ENCODE measurements at regions not wholly inside any gene's neighbourhood (a gene's known extent, or its start where the extent isn't known, plus 50 kb on each side); places are given as distances from the start of the nearest gene placed in this dataset.

DNA sequence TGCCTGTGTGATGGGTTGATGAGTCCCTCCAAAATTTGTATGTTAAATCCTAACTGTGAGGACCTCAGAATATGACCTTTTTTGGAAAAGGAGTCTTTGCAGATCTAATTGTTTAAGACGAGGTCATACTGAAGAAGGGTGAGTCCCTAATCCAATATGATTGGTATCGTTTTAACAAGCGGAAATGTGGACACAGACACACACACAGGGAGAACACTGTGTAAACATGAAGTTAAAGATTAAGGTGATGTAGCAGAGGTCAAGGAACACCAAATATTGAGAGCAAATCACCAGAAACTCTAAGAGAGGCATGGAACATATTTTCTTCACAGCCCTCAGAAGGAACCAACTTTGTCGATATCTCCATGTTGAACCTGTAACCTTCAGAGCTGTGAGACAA is 1106.7 kb downstream of the SLC6A15 start:
- Histone ChIP-seq H3K79me2 (ENCODE audit: insufficient read depth, low read length) (no peaks in the 10 kb centered on the region), H4K20me1 (ENCODE audit: insufficient read depth, low read length) (no peaks in the 10 kb centered on the region), H3K9ac (ENCODE audit: low read length) (no peak overlapping the region), H3K27ac (ENCODE audit: low read depth, low read length) (no peak overlapping the region), H3K4me3 (ENCODE audit: insufficient read depth, low read depth, low read length) (no peak overlapping the region), H3K9me3 (ENCODE audit: insufficient read depth, low read depth, low read length) (no peaks in the 10 kb centered on the region), H3K27me3 (ENCODE audit: insufficient read depth, low read length) (no peaks in the 10 kb centered on the region), H3K36me3 (ENCODE audit: insufficient read depth, low read length) (no peaks in the 10 kb centered on the region), H3K4me1 (ENCODE audit: insufficient read depth, low read length) (no peaks in the 10 kb centered on the region), H2AFZ (ENCODE audit: low read depth, low read length) (no peak overlapping the region), H3K4me2 (ENCODE audit: low read length) (no peak overlapping the region)
- H3K27me3 Mint-ChIP-seq (ENCODE audit: low read depth, unreplicated experiment), result no peaks in the 10 kb centered on the region
- H3K4me1 Mint-ChIP-seq (ENCODE audit: low read depth, unreplicated experiment), result no peaks in the 10 kb centered on the region
- no peak overlapping the region for H3K27ac Mint-ChIP-seq (ENCODE audit: unreplicated experiment)
- no peak overlapping the region for H3K4me3 Mint-ChIP-seq (ENCODE audit: unreplicated experiment)
- TF ChIP-seq, protein P1, sequence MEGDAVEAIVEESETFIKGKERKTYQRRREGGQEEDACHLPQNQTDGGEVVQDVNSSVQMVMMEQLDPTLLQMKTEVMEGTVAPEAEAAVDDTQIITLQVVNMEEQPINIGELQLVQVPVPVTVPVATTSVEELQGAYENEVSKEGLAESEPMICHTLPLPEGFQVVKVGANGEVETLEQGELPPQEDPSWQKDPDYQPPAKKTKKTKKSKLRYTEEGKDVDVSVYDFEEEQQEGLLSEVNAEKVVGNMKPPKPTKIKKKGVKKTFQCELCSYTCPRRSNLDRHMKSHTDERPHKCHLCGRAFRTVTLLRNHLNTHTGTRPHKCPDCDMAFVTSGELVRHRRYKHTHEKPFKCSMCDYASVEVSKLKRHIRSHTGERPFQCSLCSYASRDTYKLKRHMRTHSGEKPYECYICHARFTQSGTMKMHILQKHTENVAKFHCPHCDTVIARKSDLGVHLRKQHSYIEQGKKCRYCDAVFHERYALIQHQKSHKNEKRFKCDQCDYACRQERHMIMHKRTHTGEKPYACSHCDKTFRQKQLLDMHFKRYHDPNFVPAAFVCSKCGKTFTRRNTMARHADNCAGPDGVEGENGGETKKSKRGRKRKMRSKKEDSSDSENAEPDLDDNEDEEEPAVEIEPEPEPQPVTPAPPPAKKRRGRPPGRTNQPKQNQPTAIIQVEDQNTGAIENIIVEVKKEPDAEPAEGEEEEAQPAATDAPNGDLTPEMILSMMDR (IDR thresholded peaks at IDR 0.05; ENCODE audit: insufficient read depth, low read depth, low read length), result no peak
- TF ChIP-seq EZH2 (IDR thresholded peaks at IDR 0.05; ENCODE audit: insufficient read depth, low read length), result no peak
- DNase-seq (ENCODE audit: low read depth) (no peak), FAIRE-seq (no peak)
- no peaks in the 10 kb centered on the region for H3K36me3 Mint-ChIP-seq (ENCODE audit: low read depth, unreplicated experiment)
- no peaks in the 10 kb centered on the region for H3K9me3 Mint-ChIP-seq (ENCODE audit: unreplicated experiment)

DNA sequence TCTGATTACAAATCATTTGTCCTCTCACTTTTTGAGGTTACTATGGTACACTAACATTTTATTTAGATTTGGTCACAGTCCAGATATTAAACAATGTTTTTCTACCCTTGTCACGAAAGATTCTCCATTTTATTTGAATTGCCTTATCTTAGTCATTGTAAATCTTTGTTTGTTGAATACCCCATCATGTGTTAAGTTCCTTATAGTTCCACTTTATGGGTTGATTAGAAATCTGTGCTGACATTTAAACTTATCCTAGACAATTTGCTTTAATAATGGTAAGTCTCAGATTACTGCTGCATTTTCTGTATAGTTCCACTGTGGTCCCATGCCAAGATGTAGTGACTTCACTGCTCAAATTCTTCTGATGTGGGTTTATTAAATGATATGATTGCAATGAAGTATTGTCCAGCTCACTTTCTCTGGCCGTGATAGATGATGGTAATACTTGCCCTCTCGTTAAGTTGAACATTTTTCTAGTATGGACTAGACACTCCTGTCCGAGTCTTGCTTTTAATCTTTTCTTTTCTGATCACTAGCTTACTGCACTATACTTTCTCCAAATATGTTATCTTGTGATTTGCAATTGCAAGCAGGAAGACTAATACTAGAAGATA is 1107.3 kb downstream of the SLC6A15 start:
- no peak overlapping the region for H3K27ac Mint-ChIP-seq (ENCODE audit: unreplicated experiment)
- no peak overlapping the region for H3K27ac ChIP-seq (ENCODE audit: low read depth, low read length)
- no peak overlapping the region for H3K9ac ChIP-seq (ENCODE audit: low read length)
- no peak overlapping the region for H2AFZ ChIP-seq (ENCODE audit: low read depth, low read length)
- no peaks in the 10 kb centered on the region for H3K27me3 ChIP-seq (ENCODE audit: insufficient read depth, low read length)
- no peaks in the 10 kb centered on the region for H3K79me2 ChIP-seq (ENCODE audit: insufficient read depth, low read length)
- no peak overlapping the region for H3K4me3 ChIP-seq (ENCODE audit: insufficient read depth, low read depth, low read length)
- H3K4me1 Mint-ChIP-seq (ENCODE audit: low read depth, unreplicated experiment), result no peaks in the 10 kb centered on the region
- H3K4me2 ChIP-seq (ENCODE audit: low read length), result no peak overlapping the region
- no peak for DNase-seq (ENCODE audit: low read depth)
- no peaks in the 10 kb centered on the region for H3K36me3 Mint-ChIP-seq (ENCODE audit: low read depth, unreplicated experiment)
- H3K4me3 Mint-ChIP-seq (ENCODE audit: unreplicated experiment), result no peak overlapping the region
- H3K9me3 ChIP-seq (ENCODE audit: insufficient read depth, low read depth, low read length), result no peaks in the 10 kb centered on the region
- no peaks in the 10 kb centered on the region for H3K27me3 Mint-ChIP-seq (ENCODE audit: low read depth, unreplicated experiment)
- no peaks in the 10 kb centered on the region for H4K20me1 ChIP-seq (ENCODE audit: insufficient read depth, low read length)
- no peaks in the 10 kb centered on the region for H3K9me3 Mint-ChIP-seq (ENCODE audit: unreplicated experiment)
- no peak for FAIRE-seq
- TF ChIP-seq EZH2 (IDR thresholded peaks at IDR 0.05; ENCODE audit: insufficient read depth, low read length), result no peak
- TF ChIP-seq, protein P1 (IDR thresholded peaks at IDR 0.05; ENCODE audit: insufficient read depth, low read depth, low read length), result no peak
- no peaks in the 10 kb centered on the region for H3K36me3 ChIP-seq (ENCODE audit: insufficient read depth, low read length)
- H3K4me1 ChIP-seq (ENCODE audit: insufficient read depth, low read length), result no peaks in the 10 kb centered on the region

DNA sequence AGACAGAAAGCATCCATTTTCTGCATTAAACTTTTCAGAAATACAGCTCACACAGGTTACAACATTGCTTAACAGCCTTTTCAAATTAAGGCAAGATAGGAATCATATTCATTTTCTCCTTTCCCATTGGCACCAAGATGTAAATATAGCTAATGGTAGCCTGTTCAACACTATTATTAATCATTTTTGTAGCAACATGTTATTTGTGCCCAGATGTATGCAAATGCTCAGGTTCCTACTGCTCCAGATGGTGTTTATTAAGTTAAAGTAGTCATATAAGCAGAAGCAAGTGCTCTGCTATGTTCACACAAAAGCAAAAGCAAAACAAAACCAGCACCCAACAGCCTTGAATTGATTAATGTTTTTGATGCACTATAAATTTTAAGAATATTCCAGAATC is 1110.6 kb downstream of the SLC6A15 start:
- Mint-ChIP-seq H3K27me3 (ENCODE audit: low read depth, unreplicated experiment) (no peaks in the 10 kb centered on the region), H3K4me3 (ENCODE audit: unreplicated experiment) (no peak overlapping the region), H3K36me3 (ENCODE audit: low read depth, unreplicated experiment) (no peaks in the 10 kb centered on the region), H3K9me3 (ENCODE audit: unreplicated experiment) (no peaks in the 10 kb centered on the region), H3K4me1 (ENCODE audit: low read depth, unreplicated experiment) (no peaks in the 10 kb centered on the region), H3K27ac (ENCODE audit: unreplicated experiment) (no peak overlapping the region)
- FAIRE-seq (no peak), DNase-seq (ENCODE audit: low read depth) (no peak)
- no peak overlapping the region for H3K4me2 ChIP-seq (ENCODE audit: low read length)
- TF ChIP-seq EZH2 (IDR thresholded peaks at IDR 0.05; ENCODE audit: insufficient read depth, low read length), result no peak
- TF ChIP-seq, protein P1 (IDR thresholded peaks at IDR 0.05; ENCODE audit: insufficient read depth, low read depth, low read length), result no peak
- no peaks in the 10 kb centered on the region for H3K4me1 ChIP-seq (ENCODE audit: insufficient read depth, low read length)
- H4K20me1 ChIP-seq (ENCODE audit: insufficient read depth, low read length), result no peaks in the 10 kb centered on the region
- no peak overlapping the region for H3K9ac ChIP-seq (ENCODE audit: low read length)
- no peaks in the 10 kb centered on the region for H3K27me3 ChIP-seq (ENCODE audit: insufficient read depth, low read length)
- H3K27ac ChIP-seq (ENCODE audit: low read depth, low read length), result no peak overlapping the region
- H3K9me3 ChIP-seq (ENCODE audit: insufficient read depth, low read depth, low read length), result no peaks in the 10 kb centered on the region
- H3K79me2 ChIP-seq (ENCODE audit: insufficient read depth, low read length), result no peaks in the 10 kb centered on the region
- H3K36me3 ChIP-seq (ENCODE audit: insufficient read depth, low read length), result no peaks in the 10 kb centered on the region
- no peak overlapping the region for H3K4me3 ChIP-seq (ENCODE audit: insufficient read depth, low read depth, low read length)
- no peak overlapping the region for H2AFZ ChIP-seq (ENCODE audit: low read depth, low read length)

Data from astrocyte (in vitro differentiated cells and primary cell).